Brain microvascular endothelial cell (primary cell): ENCODE measurements at regions not wholly inside any gene's neighbourhood (a gene's known extent, or its start where the extent isn't known, plus 50 kb on each side); places are given as distances from the start of the nearest gene placed in this dataset.
"Not testable (repeated sequence)": the region's sequence is repeated elsewhere in the genome, so short reads cannot be mapped to it uniquely, and the experiment has no call there.

ENCODE experiments used
- DNase-seq: peaks from one replicate; pipeline ENCODE4 v3.0.0-alpha.2; 2020
- H3K27ac ChIP-seq: fragments of 250-450 bp; sonication (Bioruptor Pico); 2 replicates; pipeline ENCODE4 v1.5.1; 2020; ENCODE audit warnings: mild to moderate bottlenecking, moderate library complexity
- H3K27me3 ChIP-seq: fragments of 250-450 bp; sonication (Bioruptor Pico); replicated peaks from 2 replicates; pipeline ENCODE4 v1.5.1; 2020; ENCODE audit warnings: mild to moderate bottlenecking
- H3K36me3 ChIP-seq: fragments of 250-450 bp; sonication (Bioruptor Pico); replicated peaks from 2 replicates; pipeline ENCODE4 v1.5.1; 2020; ENCODE audit warnings: mild to moderate bottlenecking
- H3K4me3 ChIP-seq: 2 replicates; pipeline ENCODE4 v1.5.1; 2011; ENCODE audit warnings: low read depth, mild to moderate bottlenecking, control low read depth, low read length, moderate library complexity
- in situ Hi-C: cut with HindIII; loops from 2 replicates; pipeline ENCODE4 v1.10.0; 2017; ENCODE audit warnings: low sequenced_read_pairs, low pct_ligation_motif_present
- TF ChIP-seq, protein P1 (sequence below): IDR thresholded peaks from 2 replicates; pipeline ENCODE4 v1.5.1; 2011; ENCODE audit warnings: low read depth, mild to moderate bottlenecking, moderate library complexity, low read length, control low read depth, inconsistent platforms; ENCODE audit errors: missing control alignments

DNA sequence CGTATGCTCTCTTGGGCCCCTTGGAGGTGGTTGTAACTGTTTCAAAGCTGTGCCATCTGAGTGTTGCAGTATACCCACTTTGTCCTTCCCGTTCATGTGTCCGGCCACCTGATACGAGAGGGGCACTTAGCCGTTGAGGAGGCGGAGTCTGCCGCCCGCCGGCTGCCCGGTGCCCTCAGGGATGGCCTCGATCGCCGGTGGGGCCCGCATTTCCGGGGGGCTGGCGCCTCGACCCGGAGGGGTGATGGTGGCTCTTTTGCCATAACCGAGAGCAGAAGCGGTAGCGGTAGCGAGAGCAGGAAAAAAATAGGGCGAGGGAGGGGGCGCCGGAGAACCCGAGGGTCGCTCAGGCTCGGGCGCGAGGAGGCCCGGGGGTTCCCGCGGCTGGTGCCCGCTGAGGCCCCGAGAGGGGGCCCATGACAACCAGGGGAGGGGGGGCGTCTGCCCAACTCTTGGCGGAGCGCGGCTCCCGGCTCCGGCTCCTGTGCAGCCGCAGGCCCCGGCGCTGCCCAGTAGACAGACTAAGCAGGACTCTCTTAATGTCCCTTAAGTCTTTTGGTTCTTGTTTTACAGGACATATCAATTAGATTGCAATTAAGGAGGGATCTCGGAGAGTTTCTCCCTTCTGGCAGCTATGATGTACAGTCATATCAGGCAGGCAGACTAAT lies 342.7 kb upstream of the SGCG start:
- in situ Hi-C loops = no loop called here
- TF ChIP-seq, protein P1, sequence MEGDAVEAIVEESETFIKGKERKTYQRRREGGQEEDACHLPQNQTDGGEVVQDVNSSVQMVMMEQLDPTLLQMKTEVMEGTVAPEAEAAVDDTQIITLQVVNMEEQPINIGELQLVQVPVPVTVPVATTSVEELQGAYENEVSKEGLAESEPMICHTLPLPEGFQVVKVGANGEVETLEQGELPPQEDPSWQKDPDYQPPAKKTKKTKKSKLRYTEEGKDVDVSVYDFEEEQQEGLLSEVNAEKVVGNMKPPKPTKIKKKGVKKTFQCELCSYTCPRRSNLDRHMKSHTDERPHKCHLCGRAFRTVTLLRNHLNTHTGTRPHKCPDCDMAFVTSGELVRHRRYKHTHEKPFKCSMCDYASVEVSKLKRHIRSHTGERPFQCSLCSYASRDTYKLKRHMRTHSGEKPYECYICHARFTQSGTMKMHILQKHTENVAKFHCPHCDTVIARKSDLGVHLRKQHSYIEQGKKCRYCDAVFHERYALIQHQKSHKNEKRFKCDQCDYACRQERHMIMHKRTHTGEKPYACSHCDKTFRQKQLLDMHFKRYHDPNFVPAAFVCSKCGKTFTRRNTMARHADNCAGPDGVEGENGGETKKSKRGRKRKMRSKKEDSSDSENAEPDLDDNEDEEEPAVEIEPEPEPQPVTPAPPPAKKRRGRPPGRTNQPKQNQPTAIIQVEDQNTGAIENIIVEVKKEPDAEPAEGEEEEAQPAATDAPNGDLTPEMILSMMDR = no peak
- DNase-seq = no peak
- Histone ChIP-seq H3K4me3 (peak overlapping the region; percentile 22), H3K36me3 (no peaks in the 10 kb centered on the region), H3K27me3 (no peaks in the 10 kb centered on the region), H3K27ac (no peak overlapping the region)

DNA sequence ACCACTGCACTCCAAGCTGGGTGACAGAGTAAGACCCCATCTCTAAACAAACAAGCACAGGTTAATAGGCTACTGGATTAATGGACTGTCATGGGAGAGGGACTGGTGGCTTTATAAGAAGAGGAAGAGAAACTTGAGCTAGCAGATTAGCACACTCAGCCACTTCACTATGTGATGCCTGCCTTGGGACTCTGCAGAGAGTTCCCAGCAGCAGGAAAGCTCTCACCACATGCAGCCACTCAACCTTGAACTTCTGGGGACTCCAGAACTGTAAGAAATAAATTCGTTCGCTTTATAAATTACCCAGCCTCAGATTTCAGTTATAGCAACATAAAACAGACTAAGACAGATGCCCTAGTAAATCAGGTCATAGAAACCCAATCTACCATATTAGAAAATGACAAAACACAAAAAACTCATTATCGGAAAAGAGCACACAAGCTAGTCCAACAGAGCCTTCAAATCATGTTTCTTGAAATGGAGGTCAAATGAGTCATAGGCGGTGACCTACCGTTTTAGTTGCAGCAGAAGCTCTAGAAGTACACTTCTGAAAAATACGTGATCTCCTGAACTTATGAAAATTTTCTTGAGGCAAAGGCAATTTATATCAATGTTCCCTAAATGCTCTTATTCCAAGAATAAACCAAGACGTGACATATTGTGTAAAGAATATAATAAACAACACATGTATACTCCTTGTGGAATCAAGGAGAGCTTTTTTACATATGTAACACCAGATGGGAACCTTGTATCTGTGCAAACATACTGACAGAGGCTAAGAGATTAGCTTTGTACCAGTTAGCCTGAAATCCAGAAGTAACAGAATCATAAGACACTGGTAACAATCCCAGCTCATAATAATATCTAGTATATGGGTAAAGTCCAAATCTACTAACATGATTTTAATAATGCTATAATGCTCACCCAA lies 340.9 kb upstream of the SGCG start:
- H3K27ac ChIP-seq = no peak overlapping the region
- H3K4me3 ChIP-seq = no peak overlapping the region
- TF ChIP-seq, protein P1 = no peak
- no peak for DNase-seq
- H3K36me3 ChIP-seq = no peaks in the 10 kb centered on the region
- in situ Hi-C loops = no loop called here
- no peaks in the 10 kb centered on the region for H3K27me3 ChIP-seq

DNA sequence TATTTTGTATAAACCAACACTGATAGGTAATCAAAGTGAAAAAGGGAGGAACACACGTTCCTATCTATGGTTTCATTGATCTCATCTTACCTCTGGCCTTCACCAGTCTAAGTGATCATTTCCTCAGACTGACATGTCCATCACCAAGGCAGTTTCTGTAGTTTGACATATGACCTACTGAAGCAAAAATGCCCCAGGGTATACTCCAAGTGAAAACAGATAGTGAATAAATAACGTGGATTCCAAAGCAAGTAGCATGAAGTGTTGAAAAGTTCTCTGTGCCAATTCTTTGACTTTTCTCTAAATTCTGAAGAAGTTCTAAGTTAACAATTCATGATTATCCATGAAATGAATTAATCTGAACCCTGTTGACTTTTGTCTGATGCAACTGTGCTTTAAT lies 334.2 kb upstream of the SGCG start:
- Histone ChIP-seq H3K36me3 (no peaks in the 10 kb centered on the region), H3K27me3 (no peaks in the 10 kb centered on the region), H3K4me3 (no peak overlapping the region), H3K27ac (no peak overlapping the region)
- in situ Hi-C loops = no loop called here
- TF ChIP-seq, protein P1 = no peak
- no peak for DNase-seq

DNA sequence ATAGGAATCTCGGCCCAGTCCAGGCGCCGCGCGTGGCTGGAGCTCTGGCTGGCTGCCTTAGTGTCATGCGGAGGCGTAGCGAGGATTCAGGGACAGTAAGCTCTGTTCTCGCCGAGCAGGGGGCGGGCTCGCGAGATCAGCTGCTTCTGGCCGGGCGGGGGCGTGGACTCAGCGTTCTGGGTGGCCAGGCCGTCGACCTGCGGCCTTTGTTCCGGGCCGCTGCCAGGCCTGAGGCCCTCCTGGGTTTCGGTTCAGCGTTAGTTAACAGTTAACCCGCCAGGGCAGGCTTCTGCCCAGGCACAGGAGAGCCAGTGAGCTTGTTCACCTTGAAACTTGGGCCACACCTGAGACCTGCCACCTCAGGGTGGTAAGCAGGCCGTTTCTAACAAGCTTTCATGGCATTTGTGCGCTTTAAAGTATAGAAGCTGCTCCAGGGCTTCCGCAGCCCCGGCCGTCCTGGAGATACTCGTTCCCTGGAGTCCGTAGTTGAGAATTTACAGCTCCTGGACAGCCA lies 332.2 kb upstream of the SGCG start:
- no peak for DNase-seq
- in situ Hi-C loops = no loop called here

DNA sequence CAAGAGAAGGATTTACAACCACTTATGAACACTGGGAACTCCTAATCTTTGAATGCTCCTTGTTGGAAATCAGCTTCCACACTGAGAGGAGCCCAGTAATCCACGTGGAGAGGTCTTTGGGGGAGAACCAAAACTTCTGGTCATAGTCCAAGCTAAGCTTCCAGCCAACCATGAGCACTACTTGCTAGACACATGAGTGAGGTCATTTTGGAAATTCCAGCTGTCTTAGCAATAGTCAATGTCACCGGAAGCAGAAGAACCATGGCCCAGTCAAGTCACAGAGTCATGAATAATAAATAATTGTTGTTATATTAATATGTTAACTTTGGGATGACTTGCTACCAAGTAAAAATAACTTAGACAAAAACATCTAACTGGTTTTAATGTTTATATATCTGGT lies 324.9 kb upstream of the SGCG start:
- in situ Hi-C loops = no loop called here
- H3K27ac ChIP-seq = no peak overlapping the region
- TF ChIP-seq, protein P1 = no peak

More for the DNA sequence above, 332.2 kb upstream of the SGCG start:
- H3K27ac ChIP-seq = no peak overlapping the region
- TF ChIP-seq, protein P1 = no peak
- no peaks in the 10 kb centered on the region for H3K36me3 ChIP-seq
- H3K27me3 ChIP-seq = no peaks in the 10 kb centered on the region
- H3K4me3 ChIP-seq = no peak overlapping the region

DNA sequence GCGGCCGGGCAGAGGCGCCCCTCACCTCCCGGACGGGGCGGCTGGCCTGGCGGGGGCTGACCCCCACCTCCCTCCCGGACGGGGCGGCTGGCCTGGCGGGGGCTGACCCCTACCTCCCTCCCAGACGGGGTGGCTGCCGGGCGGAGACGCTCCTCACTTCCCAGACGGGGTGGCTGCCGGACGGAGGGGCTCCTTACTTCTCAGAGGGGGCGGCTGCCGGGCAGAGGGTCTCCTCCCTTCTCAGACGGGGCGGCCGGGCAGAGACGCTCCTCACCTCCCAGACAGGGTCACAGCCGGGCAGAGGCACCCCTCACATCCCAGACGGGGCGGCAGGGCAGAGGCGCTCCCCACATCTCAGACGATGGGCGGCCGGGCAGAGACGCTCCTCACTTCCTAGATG lies 321.8 kb upstream of the SGCG start:
- H3K4me3 ChIP-seq, H3K27me3 ChIP-seq, H3K27ac ChIP-seq, DNase-seq, in situ Hi-C loops, H3K36me3 ChIP-seq: not testable (repeated sequence)

More for the DNA sequence above, 324.9 kb upstream of the SGCG start:
- H3K36me3 ChIP-seq = no peaks in the 10 kb centered on the region
- DNase-seq = no peak
- no peaks in the 10 kb centered on the region for H3K27me3 ChIP-seq
- H3K4me3 ChIP-seq = no peak overlapping the region

DNA sequence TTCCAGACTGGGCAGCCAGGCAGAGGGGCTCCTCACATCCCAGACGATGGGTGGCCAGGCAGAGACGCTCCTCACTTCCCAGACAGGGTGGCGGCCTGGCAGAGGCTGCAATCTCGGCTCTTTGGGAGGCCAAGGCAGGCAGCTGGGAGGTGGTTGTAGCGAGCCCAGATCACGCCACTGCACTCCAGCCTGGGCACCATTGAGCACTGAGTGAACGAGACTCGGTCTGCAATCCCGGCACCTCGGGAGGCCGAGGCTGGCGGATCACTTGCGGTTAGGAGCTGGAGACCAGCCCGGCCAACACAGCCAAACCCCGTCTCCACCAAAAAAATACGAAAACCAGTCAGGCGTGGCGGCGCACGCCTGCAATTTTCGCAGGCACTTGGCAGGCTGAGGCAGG lies 321.4 kb upstream of the SGCG start:
- in situ Hi-C loops, H3K4me3 ChIP-seq, DNase-seq, H3K36me3 ChIP-seq, H3K27ac ChIP-seq, H3K27me3 ChIP-seq: not testable (repeated sequence)
